Caki2 (cell line): ENCODE measurements at regions not wholly inside any gene's neighbourhood (a gene's known extent, or its start where the extent isn't known, plus 50 kb on each side); places are given as distances from the start of the nearest gene placed in this dataset.
"Not testable (repeated sequence)": the region's sequence is repeated elsewhere in the genome, so short reads cannot be mapped to it uniquely, and the experiment has no call there.

Source experiments
- DNase-seq: peaks from one replicate; pipeline ENCODE4 v3.0.0-alpha.2; 2015; ENCODE audit warnings: low read depth
- in situ Hi-C: cut with HindIII; loops from 2 replicates; pipeline ENCODE4 v1.10.0; 2016; ENCODE audit warnings: low sequenced_read_pairs, low pct_unique_long_range_greater_than_20kb, mixed read lengths

DNA sequence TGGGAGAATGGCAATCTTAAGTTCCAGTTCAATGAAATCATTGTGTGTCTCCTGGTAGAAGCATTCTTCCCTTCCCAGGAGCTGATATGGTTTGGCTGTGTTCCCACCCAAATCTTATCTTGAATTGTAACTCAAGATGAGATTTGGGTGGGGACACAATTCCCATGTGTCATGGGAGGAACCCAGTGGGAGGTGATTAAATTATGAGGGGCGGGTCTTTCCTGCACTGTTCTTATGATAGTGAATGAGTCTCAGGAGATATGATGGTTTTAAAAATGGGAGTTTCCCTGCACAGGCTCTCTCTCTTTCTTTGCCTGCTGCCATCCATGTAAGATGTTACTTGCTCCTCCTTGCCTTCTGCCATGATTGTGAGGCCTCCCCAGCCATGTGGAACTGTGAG is 108.3 kb upstream of the RUNX1 start:
- DNase-seq, in situ Hi-C loops: not testable (repeated sequence)

GRCh38 chr21:35156293-35157278 is 107.5 kb upstream of the RUNX1 start:
- in situ Hi-C loops: no loop called here
- peak; percentile 30 for DNase-seq

DNA sequence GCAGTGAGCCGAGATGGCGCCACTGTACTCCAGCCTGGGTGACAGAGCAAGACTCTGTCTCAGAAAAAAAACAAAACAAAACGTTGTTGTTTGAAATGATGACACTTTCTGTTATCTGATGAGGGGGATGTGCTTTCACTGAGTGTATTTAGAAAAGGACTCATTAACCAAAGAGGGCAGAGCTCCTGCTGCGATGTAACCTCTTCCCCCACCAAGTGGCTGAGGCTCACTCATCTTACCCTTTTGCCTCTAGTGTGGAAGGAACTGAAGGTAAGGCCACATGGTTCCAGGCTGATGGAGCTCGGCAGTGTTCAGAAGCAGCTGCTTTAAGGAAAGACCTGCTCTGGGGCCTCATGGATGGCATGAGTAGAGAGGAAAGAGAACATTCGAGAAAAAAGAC is 105.7 kb upstream of the RUNX1 start:
- in situ Hi-C loops: no loop called here

DNA sequence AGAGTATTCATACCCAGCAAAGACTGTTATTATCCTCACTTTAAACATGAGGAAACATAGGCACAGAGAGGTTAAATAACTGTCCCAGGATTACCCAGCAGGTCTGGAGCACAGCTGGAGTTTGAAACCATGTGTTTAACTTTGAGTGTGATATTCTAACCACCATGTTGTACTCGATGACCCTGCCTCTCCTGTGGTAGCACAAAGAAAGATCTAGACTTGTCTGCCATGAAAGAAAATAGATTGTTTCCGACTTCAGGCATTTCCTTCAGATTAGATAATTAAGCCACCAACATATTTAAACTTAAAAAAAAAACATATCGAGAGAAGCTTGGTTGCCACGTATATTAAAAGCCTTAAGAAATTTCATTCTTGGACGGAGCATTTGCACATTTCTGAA is 104.6 kb upstream of the RUNX1 start:
- in situ Hi-C loops: no loop called here
- DNase-seq: no peak

More for the DNA sequence above, 105.7 kb upstream of the RUNX1 start:
- peak; percentile 21 for DNase-seq

DNA sequence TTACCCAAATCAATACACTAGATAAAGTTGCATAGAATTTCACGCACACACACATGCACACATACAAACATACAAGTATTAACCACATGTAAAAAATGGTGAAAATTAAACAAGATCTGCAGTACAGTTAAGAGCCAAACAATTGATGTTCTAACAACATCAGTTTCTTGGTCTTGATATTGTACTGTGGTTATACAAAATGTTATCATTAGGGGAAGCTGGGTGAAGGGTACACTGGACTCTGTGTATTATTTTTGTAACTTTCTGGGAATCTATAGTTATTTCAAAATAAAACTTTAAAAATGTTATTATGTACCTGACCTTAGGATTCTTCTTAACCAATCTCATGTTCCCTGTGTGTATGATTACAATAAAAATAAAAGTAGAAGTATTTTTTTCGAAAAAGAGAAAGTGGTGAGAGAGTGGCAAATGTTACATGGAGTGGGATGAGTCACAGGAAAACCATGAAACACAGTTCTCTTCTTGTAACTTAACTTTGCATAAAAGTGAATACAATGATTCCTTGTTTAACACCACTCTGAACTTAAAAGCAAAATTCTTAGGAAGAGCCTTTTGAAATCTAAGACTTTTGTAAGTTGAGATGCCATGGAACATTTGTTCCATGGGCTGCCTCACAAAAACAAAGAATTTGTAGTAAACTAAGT is 101.6 kb upstream of the RUNX1 start:
- DNase-seq: no peak
- in situ Hi-C loops: no loop called here

DNA sequence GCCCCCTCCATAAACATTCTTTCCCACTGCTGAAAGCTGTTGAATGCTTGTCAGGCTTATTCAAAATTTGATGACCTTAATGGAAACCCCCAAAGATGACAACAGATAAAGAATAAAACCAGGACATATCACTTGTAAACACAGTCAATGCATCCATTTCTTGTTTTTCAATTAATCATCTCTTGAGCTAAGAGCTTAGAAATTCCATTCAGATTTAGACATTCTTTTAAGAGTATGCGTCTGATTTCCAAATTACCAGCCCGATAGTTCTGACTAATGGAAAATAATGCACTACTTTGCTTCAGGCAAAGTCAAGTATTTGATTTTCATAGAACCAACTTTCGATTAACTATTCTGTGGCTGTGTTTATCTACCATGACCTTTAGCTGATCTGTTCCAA is 100.6 kb upstream of the RUNX1 start:
- no peak for DNase-seq
- in situ Hi-C loops: no loop called here

DNA sequence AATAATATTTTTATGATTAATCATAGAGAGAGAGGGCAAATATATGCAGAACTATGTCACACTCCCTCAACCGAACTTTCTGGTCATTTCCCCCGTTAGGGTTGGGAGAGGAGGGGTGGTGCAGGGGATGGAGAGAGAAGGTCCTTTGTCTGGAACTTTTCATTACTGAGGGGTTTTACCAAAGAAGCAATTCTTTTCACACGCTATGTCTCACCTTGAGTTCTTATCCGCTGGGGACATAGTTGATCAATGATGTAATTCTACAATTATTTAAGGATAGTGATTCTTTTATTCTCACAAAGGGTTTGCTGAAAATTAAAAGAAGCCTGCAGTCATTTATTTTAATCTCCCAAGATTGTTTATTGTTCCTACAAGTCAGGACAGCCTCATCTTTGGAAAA is 98.3 kb upstream of the RUNX1 start:
- in situ Hi-C loops: no loop called here
- DNase-seq: no peak

- DNase-seq: no peak
- in situ Hi-C loops: no loop called here
Measured at GRCh38 chr21:35145626-35146233, 96.6 kb upstream of the RUNX1 start.

- in situ Hi-C loops: no loop called here
Measured at GRCh38 chr21:35144978-35145377, 95.9 kb upstream of the RUNX1 start.

DNA sequence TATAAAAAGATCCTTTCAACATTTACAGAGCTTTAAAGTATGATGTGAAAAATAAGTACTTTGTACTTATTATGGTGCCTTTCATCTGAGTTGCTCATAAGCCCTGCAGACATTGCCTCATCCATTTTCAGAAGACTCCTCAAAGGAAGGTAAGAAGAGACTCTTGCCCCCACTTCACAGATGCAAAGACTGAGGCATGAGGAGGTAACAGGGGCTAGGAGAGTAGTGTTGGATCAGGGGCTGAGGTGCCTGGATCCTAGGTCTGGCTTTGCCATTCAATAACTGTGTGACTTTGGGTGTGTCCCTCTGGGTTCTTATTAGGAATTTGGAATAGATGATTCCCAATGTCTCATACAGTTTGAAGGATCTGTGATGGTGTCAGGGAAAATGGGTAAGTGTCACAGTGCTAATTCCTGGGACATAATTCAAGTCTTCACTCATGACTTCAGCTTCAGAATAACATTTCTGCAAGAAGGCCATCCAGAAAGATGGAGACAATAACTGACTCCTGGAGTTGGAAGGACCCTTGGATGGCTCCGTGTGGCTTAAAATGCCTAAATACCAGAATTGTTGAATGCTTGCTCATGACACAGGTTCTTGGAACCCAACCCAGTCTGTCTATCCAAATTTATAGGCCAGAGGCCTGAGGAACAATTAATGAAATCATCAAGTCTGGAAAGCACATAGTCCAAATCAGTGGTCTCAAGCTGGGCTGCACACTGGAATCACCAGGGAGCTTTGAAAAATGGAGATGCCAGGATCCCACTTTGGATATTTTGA is 93.1 kb upstream of the RUNX1 start:
- DNase-seq: no peak
- in situ Hi-C loops: no loop called here

More at GRCh38 chr21:35144978-35145377, 95.9 kb upstream of the RUNX1 start:
- DNase-seq: no peak

DNA sequence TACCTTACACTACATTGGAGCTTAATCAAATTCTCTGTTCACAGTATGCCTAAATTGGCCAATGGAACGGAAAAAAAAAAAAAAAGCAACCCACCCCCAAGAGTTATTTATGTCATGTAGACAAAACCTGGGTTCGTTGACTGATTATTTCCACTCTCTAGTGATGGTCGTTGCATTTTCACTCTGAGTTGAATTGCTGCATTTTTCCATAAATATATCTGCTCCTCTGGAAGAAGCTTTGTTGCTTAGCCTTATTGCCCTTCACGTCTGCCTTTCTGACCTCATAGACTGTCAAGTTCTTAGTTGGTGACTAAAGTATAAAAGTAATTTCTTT is 90.2 kb upstream of the RUNX1 start:
- in situ Hi-C loops: no loop called here
- DNase-seq: no peak

- in situ Hi-C loops: no loop called here
- peak; percentile 37 for DNase-seq
Measured at GRCh38 chr21:35138665-35139381, 89.7 kb upstream of the RUNX1 start.

DNA sequence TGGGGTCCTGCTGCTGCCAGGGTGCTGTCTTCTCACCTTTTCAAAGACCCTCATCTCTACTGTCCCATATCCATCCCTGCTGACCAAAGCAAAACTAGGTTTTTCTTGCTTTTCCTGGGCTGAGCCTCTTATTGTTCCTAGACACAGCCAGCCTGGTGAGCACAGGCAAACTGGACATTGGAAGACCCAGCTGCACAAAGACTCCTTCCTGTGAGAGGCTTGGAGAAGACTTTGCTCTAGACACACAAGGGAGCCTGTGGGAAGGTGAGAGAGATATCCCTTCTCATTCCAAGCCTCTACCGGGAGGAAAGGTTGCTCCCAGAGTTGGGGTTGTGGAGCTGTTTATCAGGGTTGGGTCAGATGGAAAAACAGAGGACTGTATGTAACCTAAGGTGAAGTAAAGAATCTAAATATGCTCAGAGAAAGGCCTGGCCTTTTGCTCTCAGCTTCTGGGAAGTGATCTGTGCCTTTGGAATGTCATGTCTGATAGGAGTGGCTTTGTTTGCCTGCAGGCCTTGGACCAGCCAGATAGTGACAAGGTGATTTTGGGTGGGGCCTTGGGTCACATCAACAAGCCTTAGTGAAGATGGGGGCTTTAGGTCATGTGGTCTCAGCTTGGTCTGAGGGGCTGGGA is 87.6 kb upstream of the RUNX1 start:
- in situ Hi-C loops: no loop called here
- peak; percentile 58 for DNase-seq

DNA sequence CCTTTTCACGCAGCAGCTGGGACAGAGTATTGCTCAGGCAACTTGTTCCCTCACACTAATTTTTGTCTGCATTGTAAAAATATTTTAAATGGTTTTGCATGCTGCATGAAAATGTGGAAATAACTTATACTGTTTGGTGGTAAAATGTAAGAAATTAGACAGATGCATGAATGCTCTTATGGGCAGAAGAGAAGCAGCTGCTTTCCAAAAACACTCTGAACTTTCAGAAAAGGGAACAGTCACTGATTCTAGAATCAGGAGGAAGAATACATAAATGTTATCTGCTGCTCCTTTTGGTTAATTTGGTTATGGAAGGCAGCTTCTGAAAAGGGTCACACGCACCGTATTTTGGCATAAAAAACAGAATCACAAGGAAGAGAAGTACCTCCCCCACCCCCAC is 87.0 kb upstream of the RUNX1 start:
- in situ Hi-C loops: no loop called here
- no peak for DNase-seq

GRCh38 chr21:35135481-35135880 is 86.4 kb upstream of the RUNX1 start:
- in situ Hi-C loops: no loop called here
- DNase-seq: no peak

- DNase-seq: no peak
- in situ Hi-C loops: no loop called here
Measured at GRCh38 chr21:35134309-35134708, 85.2 kb upstream of the RUNX1 start.

DNA sequence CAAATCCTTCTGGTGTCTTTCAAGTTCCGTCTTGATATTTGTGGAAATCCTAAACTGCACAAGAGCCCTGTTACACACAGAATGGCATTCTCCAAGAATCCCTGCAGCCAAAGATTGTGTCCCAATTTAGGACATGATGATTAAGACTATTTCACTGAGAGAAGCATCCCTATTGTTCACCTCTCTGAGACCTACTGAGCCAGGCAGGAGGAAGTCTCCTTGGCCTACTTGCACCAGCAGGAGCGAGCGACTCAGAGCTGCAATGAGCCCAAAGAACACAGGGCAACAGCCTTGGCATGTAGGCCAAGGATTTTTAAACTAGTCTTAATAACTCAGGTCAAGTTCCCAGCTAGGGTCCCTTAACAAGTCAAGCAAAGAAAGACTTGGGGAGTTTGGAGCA is 79.4 kb upstream of the RUNX1 start:
- DNase-seq: no peak
- in situ Hi-C loops: no loop called here

- in situ Hi-C loops: no loop called here
Measured at GRCh38 chr21:35127851-35128250, 78.7 kb upstream of the RUNX1 start.

More at GRCh38 chr21:35127851-35128250, 78.7 kb upstream of the RUNX1 start:
- no peak for DNase-seq
